DOHH2 (cell line): ENCODE measurements at regions not wholly inside any gene's neighbourhood (a gene's known extent, or its start where the extent isn't known, plus 50 kb on each side); places are given as distances from the start of the nearest gene placed in this dataset.

ENCODE experiments used
- EZH2phosphoT487 ChIP-seq: fragments of 200-600 bp; sonication (generic); IDR thresholded peaks from 2 replicates; pipeline ENCODE4 v1.6.1; 2017; ENCODE audit warnings: borderline replicate concordance, mild to moderate bottlenecking, antibody characterized with exemption, low read length, moderate library complexity, mixed read lengths
- TF ChIP-seq, protein P1 (sequence below): fragments of 200-600 bp; sonication (generic); IDR thresholded peaks from one replicate; pipeline ENCODE4 v1.5.1; 2014; ENCODE audit warnings: antibody characterized with exemption, mild to moderate bottlenecking, low read depth, low read length; ENCODE audit not compliant: poor library complexity, severe bottlenecking

- TF ChIP-seq, protein P1, sequence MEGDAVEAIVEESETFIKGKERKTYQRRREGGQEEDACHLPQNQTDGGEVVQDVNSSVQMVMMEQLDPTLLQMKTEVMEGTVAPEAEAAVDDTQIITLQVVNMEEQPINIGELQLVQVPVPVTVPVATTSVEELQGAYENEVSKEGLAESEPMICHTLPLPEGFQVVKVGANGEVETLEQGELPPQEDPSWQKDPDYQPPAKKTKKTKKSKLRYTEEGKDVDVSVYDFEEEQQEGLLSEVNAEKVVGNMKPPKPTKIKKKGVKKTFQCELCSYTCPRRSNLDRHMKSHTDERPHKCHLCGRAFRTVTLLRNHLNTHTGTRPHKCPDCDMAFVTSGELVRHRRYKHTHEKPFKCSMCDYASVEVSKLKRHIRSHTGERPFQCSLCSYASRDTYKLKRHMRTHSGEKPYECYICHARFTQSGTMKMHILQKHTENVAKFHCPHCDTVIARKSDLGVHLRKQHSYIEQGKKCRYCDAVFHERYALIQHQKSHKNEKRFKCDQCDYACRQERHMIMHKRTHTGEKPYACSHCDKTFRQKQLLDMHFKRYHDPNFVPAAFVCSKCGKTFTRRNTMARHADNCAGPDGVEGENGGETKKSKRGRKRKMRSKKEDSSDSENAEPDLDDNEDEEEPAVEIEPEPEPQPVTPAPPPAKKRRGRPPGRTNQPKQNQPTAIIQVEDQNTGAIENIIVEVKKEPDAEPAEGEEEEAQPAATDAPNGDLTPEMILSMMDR: no peak
- no peak for TF ChIP-seq EZH2phosphoT487
These were observed 861.9 kb downstream of the NTRK3 start for GRCh38 chr15:87394676-87395075.
